ENCODE measurements at regions not wholly inside any gene's neighbourhood (a gene's known extent, or its start where the extent isn't known, plus 50 kb on each side); places are given as distances from the start of the nearest gene placed in this dataset.

- no peak for FAIRE-seq
Measured at GRCh38 chr11:15745266-15745665, 611.1 kb downstream of the SOX6 start.

- FAIRE-seq, result no peak
Measured at GRCh38 chr11:15747671-15748070, 608.7 kb downstream of the SOX6 start.

DNA sequence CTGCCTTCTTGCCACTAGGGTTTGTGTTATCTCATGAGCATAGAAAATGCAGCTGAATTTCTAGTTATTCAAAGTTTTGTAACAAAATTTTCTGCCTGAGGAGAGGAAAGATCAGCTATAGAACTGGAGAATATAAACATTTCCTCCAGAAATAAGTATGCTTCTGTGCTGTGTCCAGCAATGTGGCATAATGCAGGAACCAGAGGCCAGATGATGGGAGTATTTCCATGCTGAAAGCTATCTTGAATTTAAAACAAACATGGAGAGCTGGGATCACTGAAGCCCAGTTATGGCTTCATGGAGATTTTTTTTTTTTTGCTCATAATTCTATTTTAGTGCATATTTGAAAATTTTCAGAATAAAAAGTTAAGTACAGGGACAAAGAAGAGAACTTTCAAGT is 608.2 kb downstream of the SOX6 start:
- no peak for FAIRE-seq

DNA sequence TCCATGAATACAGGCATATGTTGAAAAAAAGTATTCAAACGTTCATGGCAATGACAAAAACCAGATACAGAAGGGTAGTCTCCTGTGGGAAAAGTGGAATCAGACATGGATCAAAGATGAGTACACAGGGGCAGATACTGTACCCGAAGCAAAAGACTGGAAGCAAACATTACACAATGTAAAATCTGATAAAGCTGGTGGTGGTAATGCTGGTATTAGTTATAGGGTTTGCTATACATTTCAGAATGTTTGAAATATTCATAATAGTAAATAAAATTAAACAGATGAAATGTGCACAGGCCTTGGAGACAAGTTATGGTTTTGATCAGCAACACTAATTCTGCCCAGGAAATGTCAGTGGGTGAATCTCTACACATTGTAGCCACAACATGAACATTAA is 607.6 kb downstream of the SOX6 start:
- FAIRE-seq, result no peak

- FAIRE-seq, result no peak
Measured at GRCh38 chr11:15750535-15751308, 605.6 kb downstream of the SOX6 start.

GRCh38 chr11:15754221-15754620 is 602.1 kb downstream of the SOX6 start:
- no peak for FAIRE-seq

GRCh38 chr11:15757048-15757698 is 599.2 kb downstream of the SOX6 start:
- no peak for FAIRE-seq

- no peak for FAIRE-seq
Measured at GRCh38 chr11:15758857-15759465, 597.4 kb downstream of the SOX6 start.

GRCh38 chr11:15761235-15761634 is 595.1 kb downstream of the SOX6 start:
- FAIRE-seq, result no peak

DNA sequence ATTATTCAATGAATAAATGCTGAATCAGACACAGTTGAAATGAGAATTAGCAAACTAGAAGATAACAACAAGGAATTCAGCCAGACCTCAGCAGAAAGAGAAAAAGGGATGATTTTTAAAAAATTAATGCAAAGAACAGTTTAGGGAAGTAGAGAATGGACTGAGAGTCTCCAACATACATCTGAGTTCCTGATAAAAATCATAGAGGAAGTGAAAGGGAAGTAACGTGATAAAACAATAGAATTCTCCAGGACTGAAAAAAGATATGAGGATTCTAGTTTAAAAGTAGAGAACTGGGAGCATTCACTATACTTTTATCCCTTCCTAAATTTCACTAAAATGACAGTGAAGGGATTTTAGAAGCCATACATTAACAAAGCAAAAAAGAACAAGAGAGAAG is 592.0 kb downstream of the SOX6 start:
- FAIRE-seq, result no peak

DNA sequence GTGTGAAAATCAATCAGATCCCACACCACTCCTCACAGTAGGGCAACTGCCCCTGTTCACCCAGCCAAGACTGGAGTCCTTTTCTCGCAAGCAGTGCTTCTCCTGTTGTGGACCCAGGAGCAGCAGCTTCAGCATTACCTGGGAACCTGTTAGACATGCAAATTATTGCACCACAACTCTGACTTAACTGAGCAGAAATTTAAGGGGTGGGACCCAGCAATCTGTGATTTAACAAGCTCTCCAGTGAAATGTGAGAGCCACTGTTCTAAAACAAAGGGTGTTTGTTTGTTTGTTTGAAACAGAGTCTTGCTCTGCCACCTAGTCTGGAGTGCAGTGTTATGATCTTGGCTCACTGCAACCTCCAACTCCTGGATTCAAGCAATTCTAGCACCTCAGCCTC is 591.4 kb downstream of the SOX6 start:
- FAIRE-seq, result no peak

DNA sequence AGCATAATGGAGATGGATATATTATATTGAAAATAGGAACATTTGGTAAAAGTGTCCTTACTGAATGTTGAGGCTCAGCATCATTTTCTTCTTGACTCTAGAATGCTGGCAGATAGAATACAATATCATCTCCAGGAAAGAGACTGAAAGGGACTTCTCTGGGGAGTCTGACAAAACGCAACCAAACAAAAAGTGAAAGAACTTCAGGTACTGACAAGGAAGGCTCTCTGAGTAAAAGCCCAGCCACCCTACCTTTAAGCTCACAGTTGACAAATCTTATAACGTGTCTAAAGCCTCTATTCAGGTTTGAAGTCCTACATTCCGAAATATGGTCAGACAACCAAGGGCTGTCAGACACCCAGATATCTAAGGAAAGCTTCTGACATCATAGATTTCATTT is 590.8 kb downstream of the SOX6 start:
- FAIRE-seq, result no peak

GRCh38 chr11:15768321-15768720 is 588.0 kb downstream of the SOX6 start:
- no peak for FAIRE-seq

DNA sequence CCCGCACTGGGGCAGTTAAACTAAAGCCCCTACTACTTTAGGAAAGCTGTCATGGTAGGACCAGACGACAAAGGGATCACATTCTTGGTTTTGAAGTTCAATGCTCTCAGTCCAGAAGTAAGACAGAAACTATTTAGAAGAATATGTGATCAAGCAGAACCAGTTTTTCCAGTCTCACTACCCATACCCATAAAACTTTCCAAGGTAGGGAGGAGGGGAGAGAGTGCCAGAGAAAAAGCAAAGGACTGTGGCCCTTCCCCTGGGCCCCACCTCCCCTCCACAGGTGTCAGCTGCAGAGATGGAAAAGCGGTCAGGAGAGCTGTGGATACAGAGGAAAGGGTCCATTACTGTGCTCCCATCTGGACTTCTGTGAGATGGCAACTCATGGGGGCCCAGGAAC is 587.1 kb downstream of the SOX6 start:
- FAIRE-seq, result no peak

- FAIRE-seq, result no peak
Measured at GRCh38 chr11:15770798-15771414, 585.4 kb downstream of the SOX6 start.

DNA sequence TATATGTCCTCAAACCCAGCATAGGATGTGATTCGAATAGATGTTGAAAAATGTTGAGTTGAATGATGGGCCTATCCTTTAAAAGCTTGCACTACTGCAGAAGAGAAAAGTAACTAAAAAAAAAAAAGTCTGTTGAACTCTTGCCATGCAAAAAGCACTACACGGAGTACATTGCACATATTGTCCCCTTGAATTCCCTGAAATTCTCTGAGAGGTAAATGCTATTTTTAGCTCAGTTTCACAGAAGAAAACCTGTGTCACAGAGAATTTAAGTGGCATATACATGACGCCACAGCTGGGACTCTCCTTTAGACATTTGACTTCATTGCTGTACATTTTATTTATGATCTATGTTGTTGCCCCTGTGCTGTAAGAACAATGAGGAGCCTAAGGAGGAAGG is 583.8 kb downstream of the SOX6 start:
- no peak for FAIRE-seq

DNA sequence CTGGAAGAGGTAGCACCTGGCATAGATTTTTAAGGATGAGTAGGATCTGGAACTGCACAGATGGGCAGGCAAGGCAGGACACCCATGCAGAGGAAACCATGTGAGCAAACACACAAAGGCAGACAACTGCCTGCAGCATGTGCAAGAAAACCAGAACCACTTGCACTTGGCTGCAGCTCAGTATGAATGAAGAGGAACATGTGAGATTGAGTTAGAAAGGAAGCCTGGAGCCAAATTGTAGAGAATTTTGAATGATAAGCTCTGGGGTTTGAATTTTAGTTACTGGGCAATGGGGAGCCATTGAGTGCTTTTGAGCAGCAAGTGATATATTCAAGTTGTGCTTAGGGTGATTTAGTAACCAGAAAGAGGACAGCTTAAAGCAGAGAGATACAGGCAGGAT is 583.4 kb downstream of the SOX6 start:
- no peak for FAIRE-seq

- FAIRE-seq, result no peak
Measured at GRCh38 chr11:15773476-15774387, 582.6 kb downstream of the SOX6 start.

- FAIRE-seq, result no peak
Measured at GRCh38 chr11:15774388-15774939, 581.9 kb downstream of the SOX6 start.

DNA sequence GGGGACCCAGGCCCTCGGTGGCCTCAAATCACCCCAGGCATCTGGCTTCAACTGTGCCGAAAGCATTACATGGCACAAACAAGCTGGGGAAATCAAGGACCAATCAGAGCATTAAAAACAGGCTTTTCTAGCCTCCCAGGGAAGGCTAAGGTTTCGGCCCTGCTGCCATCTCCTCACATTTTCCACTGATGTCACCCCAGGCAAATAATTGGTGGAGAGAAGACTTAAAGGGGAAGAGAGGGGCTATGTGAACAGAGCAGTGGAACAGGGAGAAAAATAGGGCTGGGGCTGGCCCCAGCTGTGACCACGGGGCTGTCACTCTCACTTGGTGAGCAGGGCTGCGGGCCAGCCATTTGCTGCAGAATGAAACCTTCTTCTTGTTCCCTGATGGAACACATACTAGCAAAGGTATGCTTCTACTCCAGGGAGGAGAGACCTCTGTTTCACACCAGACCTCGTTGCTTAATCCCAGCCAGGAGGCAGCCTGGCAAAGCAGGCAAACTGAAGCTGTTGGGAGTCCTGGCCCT is 581.3 kb downstream of the SOX6 start:
- no peak for FAIRE-seq

- FAIRE-seq, result no peak
Measured at GRCh38 chr11:15775797-15776196, 580.5 kb downstream of the SOX6 start.

DNA sequence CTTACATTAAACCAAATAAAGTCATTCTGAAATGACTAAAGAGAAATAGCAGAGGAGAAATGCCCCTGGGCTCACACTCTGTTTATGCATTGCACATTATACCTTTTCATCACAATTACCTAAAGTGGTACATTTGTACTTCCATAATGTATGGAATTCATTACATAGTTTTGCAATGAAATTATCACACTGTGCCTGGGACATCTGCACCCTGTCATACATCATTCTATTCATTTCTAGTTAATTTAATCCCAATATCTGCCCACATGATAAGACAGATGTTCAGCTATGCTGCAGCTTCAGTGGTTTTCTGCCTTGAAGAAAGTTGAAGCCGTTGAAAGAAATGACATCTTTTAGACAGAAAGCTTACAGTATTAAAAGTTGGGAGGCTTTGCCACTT is 580.0 kb downstream of the SOX6 start:
- no peak for FAIRE-seq
